ENCODE measurements at regions not wholly inside any gene's neighbourhood (a gene's known extent, or its start where the extent isn't known, plus 50 kb on each side); places are given as distances from the start of the nearest gene placed in this dataset.

GRCh38 chr18:78123144-78123909, 856.3 kb upstream of the SALL3 start:
- Histone ChIP-seq H3K27ac (ENCODE audit: low read depth in 1 of 2, low read length in 2 of 2) (no peak overlapping the region), H3K79me2 (ENCODE audit: insufficient read depth, low read length) (no peaks in the 10 kb centered on the region), H3K36me3 (replicated peaks in 1 of 2; ENCODE audit: control insufficient read depth in 1 of 2, insufficient read depth in 2 of 2, low read length in 2 of 2) (no peaks in the 10 kb centered on the region), H3K4me1 (ENCODE audit: control insufficient read depth in 1 of 2, insufficient read depth in 2 of 2, low read length in 2 of 2) (no peaks in the 10 kb centered on the region), H3K4me2 (replicated peaks; ENCODE audit: extremely low read depth, low read length, poor library complexity, severe bottlenecking) (no peak overlapping the region), H3K9me3 (replicated peaks in 1 of 2; ENCODE audit: control insufficient read depth in 1 of 2, insufficient read depth in 1 of 2, low read length in 2 of 2) (peaks cover 57 to 60% of the 10 kb centered on the region in 2 donors), H3K9ac (ENCODE audit: insufficient read depth, low read length, poor library complexity, severe bottlenecking) (no peak overlapping the region), H4K20me1 (ENCODE audit: insufficient read depth, low read length) (no peaks in the 10 kb centered on the region), H3K4me3 (replicated peaks in 1 of 3; ENCODE audit: low read depth in 2 of 3, low read length in 3 of 3) (no peak overlapping the region), H3K27me3 (ENCODE audit: control insufficient read depth in 2 of 2, insufficient read depth in 2 of 2, low read length in 2 of 2) (no peaks in the 10 kb centered on the region), H2AFZ (ENCODE audit: insufficient read depth, low read depth, low read length, poor library complexity, severe bottlenecking) (no peak overlapping the region)
- intact Hi-C loops (cut with micrococcal nuclease) = no loop called here
- peaks cover 18 to 43% (median 34%) of the 10 kb centered on the region in 7 donors for H3K9me3 Mint-ChIP-seq
- H3K27me3 Mint-ChIP-seq (ENCODE audit: low read depth in 3 of 3) = peaks cover 0 to 3% (median 0%) of the 10 kb centered on the region in 3 donors
- WGBS (ENCODE audit: insufficient coverage) = 89% methylated on average over 16 of the region's 24 CpGs
- no peak for TF ChIP-seq CTCF (IDR thresholded peaks at IDR 0.05)
- no peak overlapping the region for H3K4me3 Mint-ChIP-seq
- no peaks in the 10 kb centered on the region for H3K36me3 Mint-ChIP-seq
- no peak for DNase-seq
- H3K4me1 Mint-ChIP-seq = no peaks in the 10 kb centered on the region
- H3K27ac Mint-ChIP-seq = no peak overlapping the region

- Histone ChIP-seq H3K27me3 (ENCODE audit: control insufficient read depth in 2 of 2, insufficient read depth in 2 of 2, low read length in 2 of 2) (no peaks in the 10 kb centered on the region), H3K79me2 (ENCODE audit: insufficient read depth, low read length) (no peaks in the 10 kb centered on the region), H3K4me1 (ENCODE audit: control insufficient read depth in 1 of 2, insufficient read depth in 2 of 2, low read length in 2 of 2) (no peaks in the 10 kb centered on the region), H3K27ac (ENCODE audit: low read depth in 1 of 2, low read length in 2 of 2) (no peak overlapping the region), H3K9ac (ENCODE audit: insufficient read depth, low read length, poor library complexity, severe bottlenecking) (no peak overlapping the region), H3K36me3 (replicated peaks in 1 of 2; ENCODE audit: control insufficient read depth in 1 of 2, insufficient read depth in 2 of 2, low read length in 2 of 2) (no peaks in the 10 kb centered on the region), H3K4me3 (replicated peaks in 1 of 3; ENCODE audit: low read depth in 2 of 3, low read length in 3 of 3) (no peak overlapping the region), H4K20me1 (ENCODE audit: insufficient read depth, low read length) (no peaks in the 10 kb centered on the region), H2AFZ (ENCODE audit: insufficient read depth, low read depth, low read length, poor library complexity, severe bottlenecking) (no peak overlapping the region), H3K9me3 (replicated peaks in 1 of 2; ENCODE audit: control insufficient read depth in 1 of 2, insufficient read depth in 1 of 2, low read length in 2 of 2) (peaks cover 57 to 60% of the 10 kb centered on the region in 2 donors), H3K4me2 (replicated peaks; ENCODE audit: extremely low read depth, low read length, poor library complexity, severe bottlenecking) (no peak overlapping the region)
- WGBS (ENCODE audit: insufficient coverage) = 90% methylated on average over 32 of the region's 34 CpGs
- no peaks in the 10 kb centered on the region for H3K4me1 Mint-ChIP-seq
- H3K4me3 Mint-ChIP-seq = no peak overlapping the region
- H3K36me3 Mint-ChIP-seq = no peaks in the 10 kb centered on the region
- intact Hi-C loops (cut with micrococcal nuclease) = no loop called here
- peaks cover 18 to 43% (median 34%) of the 10 kb centered on the region in 7 donors for H3K9me3 Mint-ChIP-seq
- H3K27ac Mint-ChIP-seq = no peak overlapping the region
- H3K27me3 Mint-ChIP-seq (ENCODE audit: low read depth in 3 of 3) = peaks cover 0 to 3% (median 0%) of the 10 kb centered on the region in 3 donors
- DNase-seq = no peak
- no peak for TF ChIP-seq CTCF (IDR thresholded peaks at IDR 0.05)
These were observed 855.5 kb upstream of the SALL3 start for GRCh38 chr18:78123926-78124797.
